ENCODE measurements at regions not wholly inside any gene's neighbourhood (a gene's known extent, or its start where the extent isn't known, plus 50 kb on each side); places are given as distances from the start of the nearest gene placed in this dataset.

DNA sequence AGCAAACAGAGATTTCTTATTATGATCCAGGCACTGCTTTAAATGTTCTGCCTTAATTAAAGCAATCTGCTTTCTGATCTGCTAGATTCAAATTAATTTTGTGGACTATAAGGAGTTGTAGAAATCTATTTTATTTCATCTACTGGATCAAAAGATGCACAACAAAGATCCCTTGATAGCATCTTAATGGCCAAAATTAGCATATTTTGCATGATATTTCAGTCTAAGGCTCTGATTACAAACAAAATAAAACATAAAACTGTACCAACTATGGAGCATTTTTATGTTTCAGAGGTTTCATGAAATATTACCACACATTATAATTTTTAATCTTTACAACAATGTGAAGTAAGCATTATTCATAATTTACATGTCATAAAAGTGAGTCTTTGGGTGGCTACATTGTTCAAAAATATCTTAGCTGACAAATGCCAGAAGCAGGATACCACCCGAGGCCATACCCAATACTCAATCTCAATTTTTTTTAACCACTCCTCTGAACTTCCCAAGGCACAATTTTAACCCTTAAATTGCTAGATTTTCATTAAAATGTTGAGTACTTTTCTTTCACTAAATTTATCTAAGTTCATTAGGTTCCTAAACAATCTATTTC, 929.5 kb downstream of the KCNA4 start:
- TF ChIP-seq EZH2phosphoT487 (IDR thresholded peaks at IDR 0.05; ENCODE audit: borderline replicate concordance, low read length) = no peak
- TF ChIP-seq, protein P1, sequence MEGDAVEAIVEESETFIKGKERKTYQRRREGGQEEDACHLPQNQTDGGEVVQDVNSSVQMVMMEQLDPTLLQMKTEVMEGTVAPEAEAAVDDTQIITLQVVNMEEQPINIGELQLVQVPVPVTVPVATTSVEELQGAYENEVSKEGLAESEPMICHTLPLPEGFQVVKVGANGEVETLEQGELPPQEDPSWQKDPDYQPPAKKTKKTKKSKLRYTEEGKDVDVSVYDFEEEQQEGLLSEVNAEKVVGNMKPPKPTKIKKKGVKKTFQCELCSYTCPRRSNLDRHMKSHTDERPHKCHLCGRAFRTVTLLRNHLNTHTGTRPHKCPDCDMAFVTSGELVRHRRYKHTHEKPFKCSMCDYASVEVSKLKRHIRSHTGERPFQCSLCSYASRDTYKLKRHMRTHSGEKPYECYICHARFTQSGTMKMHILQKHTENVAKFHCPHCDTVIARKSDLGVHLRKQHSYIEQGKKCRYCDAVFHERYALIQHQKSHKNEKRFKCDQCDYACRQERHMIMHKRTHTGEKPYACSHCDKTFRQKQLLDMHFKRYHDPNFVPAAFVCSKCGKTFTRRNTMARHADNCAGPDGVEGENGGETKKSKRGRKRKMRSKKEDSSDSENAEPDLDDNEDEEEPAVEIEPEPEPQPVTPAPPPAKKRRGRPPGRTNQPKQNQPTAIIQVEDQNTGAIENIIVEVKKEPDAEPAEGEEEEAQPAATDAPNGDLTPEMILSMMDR (conservative IDR thresholded peaks at IDR 0.05; ENCODE audit: low read depth, low read length) = no peak
